ENCODE measurements at regions not wholly inside any gene's neighbourhood (a gene's known extent, or its start where the extent isn't known, plus 50 kb on each side); places are given as distances from the start of the nearest gene placed in this dataset.

DNA sequence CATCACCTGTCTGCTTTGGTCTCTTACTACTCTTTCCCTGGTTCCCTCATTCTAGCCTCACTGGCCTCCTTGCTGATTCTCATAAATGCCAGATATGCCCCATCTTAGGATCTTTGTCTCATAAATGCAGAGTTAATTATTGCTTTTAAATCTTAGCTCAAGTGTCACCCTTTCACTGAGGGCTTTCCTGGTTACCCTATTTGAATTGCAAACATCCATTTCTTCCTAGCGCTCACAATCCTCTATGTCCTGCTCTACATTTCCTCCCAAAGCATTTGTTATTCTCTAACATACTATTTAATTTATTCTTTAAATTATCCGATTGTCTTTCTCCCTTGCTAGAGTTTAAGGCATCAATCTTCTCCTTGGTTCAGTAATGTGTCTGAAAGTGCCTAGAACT lies 296.5 kb upstream of the ADGRL4 start:
- Histone ChIP-seq H3K27me3 (ENCODE audit: insufficient read depth, low read length) (no peaks in the 10 kb centered on the region), H3K9ac (ENCODE audit: low read depth, low read length) (no peak overlapping the region), H3K4me1 (ENCODE audit: insufficient read depth, low read length) (peaks cover 6% of the 10 kb centered on the region; the same call in 1 of the 2 replicates), H3K27ac (ENCODE audit: low read length) (no peak overlapping the region), H3K4me3 (ENCODE audit: low read length) (no peak overlapping the region), H3K9me3 (ENCODE audit: insufficient read depth, low read depth, low read length) (no peaks in the 10 kb centered on the region), H3K36me3 (ENCODE audit: insufficient read depth, low read depth, low read length) (no peaks in the 10 kb centered on the region)

DNA sequence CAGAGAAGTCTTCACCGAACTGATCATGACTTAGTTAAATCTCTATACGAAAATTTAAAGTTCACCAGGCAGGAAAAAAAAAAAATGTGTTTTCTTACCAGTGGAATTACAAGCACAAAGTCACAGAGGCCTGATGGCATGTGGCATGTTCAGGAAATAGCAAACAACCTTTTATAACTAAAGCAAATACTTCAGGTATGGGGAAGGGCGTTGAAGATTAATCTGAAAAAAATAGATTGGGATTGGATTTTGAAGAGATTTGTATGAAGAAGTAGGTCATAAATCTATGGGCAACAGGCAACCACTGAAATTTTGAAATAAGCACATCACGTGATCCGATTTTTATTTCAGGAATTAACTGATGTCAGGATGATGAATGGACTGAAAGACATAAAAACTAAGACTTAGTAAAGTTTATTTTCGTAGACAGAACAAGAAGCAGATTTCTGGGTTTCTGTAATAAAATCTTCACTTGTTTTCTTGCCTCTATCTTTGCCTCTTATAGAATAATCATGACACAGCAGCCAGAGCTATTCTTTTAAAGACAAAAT lies 295.9 kb upstream of the ADGRL4 start:
- H3K9ac ChIP-seq (ENCODE audit: low read depth, low read length): no peak overlapping the region
- H3K4me1 ChIP-seq (ENCODE audit: insufficient read depth, low read length): peaks cover 6% of the 10 kb centered on the region; the same call in 1 of the 2 replicates

DNA sequence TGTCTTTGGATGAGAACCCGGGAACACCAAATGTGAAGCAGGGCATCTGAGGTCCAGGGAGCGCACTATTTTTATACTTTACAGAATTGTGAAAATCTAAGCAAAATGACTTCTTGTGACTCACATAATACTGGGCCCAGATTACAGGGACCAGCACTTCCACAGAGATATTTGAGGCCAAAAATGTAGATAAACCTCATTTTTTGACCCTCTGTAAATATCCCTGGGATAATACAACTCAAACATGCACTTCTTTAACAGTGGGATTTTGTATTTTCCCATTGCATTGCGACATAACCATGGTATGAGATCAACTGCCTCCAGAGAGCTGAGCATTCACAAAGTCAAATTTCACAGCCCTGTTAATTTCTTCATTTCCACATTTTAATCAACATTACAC lies 289.4 kb upstream of the ADGRL4 start:
- Histone ChIP-seq H3K9me3 (ENCODE audit: insufficient read depth, low read depth, low read length) (no peaks in the 10 kb centered on the region), H3K27me3 (ENCODE audit: insufficient read depth, low read length) (no peaks in the 10 kb centered on the region), H3K27ac (ENCODE audit: low read length) (no peak overlapping the region), H3K9ac (ENCODE audit: low read depth, low read length) (no peak overlapping the region), H3K4me1 (ENCODE audit: insufficient read depth, low read length) (no peaks in the 10 kb centered on the region), H3K4me3 (ENCODE audit: low read length) (no peak overlapping the region), H3K36me3 (ENCODE audit: insufficient read depth, low read depth, low read length) (no peaks in the 10 kb centered on the region)

More for the DNA sequence above, 295.9 kb upstream of the ADGRL4 start:
- no peaks in the 10 kb centered on the region for H3K9me3 ChIP-seq (ENCODE audit: insufficient read depth, low read depth, low read length)
- no peaks in the 10 kb centered on the region for H3K27me3 ChIP-seq (ENCODE audit: insufficient read depth, low read length)
- H3K4me3 ChIP-seq (ENCODE audit: low read length): no peak overlapping the region
- H3K27ac ChIP-seq (ENCODE audit: low read length): no peak overlapping the region
- H3K36me3 ChIP-seq (ENCODE audit: insufficient read depth, low read depth, low read length): no peaks in the 10 kb centered on the region

DNA sequence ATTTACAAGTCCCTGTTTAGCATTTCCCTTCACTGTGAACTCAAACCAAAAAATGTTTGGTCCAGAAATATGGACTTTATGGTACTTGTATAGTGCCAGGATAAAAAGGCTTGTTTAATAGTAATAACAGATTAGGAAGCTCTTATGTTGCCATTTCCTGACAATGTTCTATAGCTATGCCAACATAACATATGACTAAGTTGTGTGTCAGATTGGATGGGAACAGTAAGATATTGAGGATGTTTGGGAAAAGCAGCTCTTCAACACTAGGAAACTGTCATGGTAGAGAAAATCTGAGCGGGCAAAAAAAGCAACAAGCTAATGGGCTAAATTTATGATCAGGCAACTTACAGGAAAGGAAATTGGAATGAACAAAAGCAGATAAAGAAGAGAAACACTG lies 287.1 kb upstream of the ADGRL4 start:
- no peaks in the 10 kb centered on the region for H3K27me3 ChIP-seq (ENCODE audit: insufficient read depth, low read length)
- no peak overlapping the region for H3K4me3 ChIP-seq (ENCODE audit: low read length)
- H3K9me3 ChIP-seq (ENCODE audit: insufficient read depth, low read depth, low read length): no peaks in the 10 kb centered on the region
- no peak overlapping the region for H3K9ac ChIP-seq (ENCODE audit: low read depth, low read length)
- H3K27ac ChIP-seq (ENCODE audit: low read length): no peak overlapping the region
- no peaks in the 10 kb centered on the region for H3K4me1 ChIP-seq (ENCODE audit: insufficient read depth, low read length)
- no peaks in the 10 kb centered on the region for H3K36me3 ChIP-seq (ENCODE audit: insufficient read depth, low read depth, low read length)

DNA sequence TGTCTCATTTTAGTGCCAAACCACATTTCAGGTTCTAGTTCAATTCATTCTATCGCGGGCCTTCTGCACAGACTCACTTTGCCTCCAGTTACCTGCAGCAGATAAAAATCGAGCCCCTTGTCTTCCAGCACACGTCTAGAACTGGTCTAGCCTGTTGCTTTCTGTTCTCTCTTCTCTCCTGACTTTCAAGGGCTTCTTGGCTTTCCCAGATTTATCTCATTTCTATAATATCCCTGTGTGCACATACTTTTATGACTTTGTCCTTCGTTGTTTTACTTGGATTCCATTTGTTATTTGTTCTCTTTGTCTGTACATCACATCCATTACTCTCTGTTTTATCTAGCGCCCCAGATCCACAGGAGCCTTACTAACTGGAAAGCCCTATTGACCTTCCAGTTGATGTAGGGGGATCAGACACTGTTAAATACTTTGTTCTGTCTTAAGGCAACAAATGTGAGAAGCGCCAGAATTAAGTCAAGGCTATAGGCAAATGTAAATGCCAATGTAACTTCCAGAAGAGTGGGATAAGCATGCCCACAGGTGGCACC lies 284.5 kb upstream of the ADGRL4 start:
- H3K4me3 ChIP-seq (ENCODE audit: low read length): no peak overlapping the region

DNA sequence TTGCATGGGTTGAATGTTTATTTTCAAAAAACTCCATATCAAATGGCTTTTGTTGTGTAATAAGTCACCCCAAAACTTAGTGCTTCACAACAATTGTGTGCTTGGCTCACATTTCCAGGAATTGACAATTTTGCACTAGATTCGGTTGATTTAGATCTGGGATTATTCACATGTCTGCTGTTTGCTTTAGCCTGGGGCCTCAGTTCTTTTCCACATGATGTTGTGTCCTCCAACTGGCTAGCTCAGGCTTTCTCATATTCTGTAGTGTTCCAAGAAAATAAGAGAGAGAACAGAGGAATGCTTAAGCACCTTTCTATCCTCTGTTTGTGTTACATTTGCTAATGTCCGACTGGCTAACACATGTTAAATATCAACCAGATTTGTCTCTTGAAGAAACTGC lies 281.5 kb upstream of the ADGRL4 start:
- H3K9ac ChIP-seq (ENCODE audit: low read depth, low read length): no peak overlapping the region
- H3K4me3 ChIP-seq (ENCODE audit: low read length): no peak overlapping the region
- no peaks in the 10 kb centered on the region for H3K4me1 ChIP-seq (ENCODE audit: insufficient read depth, low read length)
- no peaks in the 10 kb centered on the region for H3K27me3 ChIP-seq (ENCODE audit: insufficient read depth, low read length)
- H3K27ac ChIP-seq (ENCODE audit: low read length): no peak overlapping the region
- no peaks in the 10 kb centered on the region for H3K36me3 ChIP-seq (ENCODE audit: insufficient read depth, low read depth, low read length)
- H3K9me3 ChIP-seq (ENCODE audit: insufficient read depth, low read depth, low read length): no peaks in the 10 kb centered on the region

More for the DNA sequence above, 284.5 kb upstream of the ADGRL4 start:
- H3K27me3 ChIP-seq (ENCODE audit: insufficient read depth, low read length): no peaks in the 10 kb centered on the region
- H3K9me3 ChIP-seq (ENCODE audit: insufficient read depth, low read depth, low read length): no peaks in the 10 kb centered on the region
- no peaks in the 10 kb centered on the region for H3K36me3 ChIP-seq (ENCODE audit: insufficient read depth, low read depth, low read length)
- no peak overlapping the region for H3K9ac ChIP-seq (ENCODE audit: low read depth, low read length)
- no peaks in the 10 kb centered on the region for H3K4me1 ChIP-seq (ENCODE audit: insufficient read depth, low read length)
- H3K27ac ChIP-seq (ENCODE audit: low read length): no peak overlapping the region

DNA sequence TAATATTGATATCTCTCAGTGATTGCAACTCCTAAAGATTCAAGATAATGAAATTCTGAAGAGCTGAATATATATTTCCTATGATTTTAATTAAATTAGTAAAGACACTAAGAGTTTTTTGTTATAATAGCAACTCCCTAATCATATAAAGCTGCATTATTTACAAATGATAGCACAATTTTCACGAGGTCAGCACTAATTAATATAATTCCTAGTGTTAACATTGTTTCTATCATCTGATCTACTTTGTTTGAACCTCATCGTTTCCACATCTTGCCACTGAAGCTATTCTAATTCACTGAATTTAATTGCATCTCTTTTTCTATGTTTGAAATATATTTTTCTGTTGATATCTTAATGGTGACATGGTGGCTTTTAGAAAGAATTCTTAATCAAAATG lies 279.1 kb upstream of the ADGRL4 start:
- Histone ChIP-seq H3K4me3 (ENCODE audit: low read length) (no peak overlapping the region), H3K9ac (ENCODE audit: low read depth, low read length) (no peak overlapping the region), H3K4me1 (ENCODE audit: insufficient read depth, low read length) (no peaks in the 10 kb centered on the region), H3K27me3 (ENCODE audit: insufficient read depth, low read length) (no peaks in the 10 kb centered on the region), H3K27ac (ENCODE audit: low read length) (no peak overlapping the region), H3K9me3 (ENCODE audit: insufficient read depth, low read depth, low read length) (no peaks in the 10 kb centered on the region), H3K36me3 (ENCODE audit: insufficient read depth, low read depth, low read length) (no peaks in the 10 kb centered on the region)

DNA sequence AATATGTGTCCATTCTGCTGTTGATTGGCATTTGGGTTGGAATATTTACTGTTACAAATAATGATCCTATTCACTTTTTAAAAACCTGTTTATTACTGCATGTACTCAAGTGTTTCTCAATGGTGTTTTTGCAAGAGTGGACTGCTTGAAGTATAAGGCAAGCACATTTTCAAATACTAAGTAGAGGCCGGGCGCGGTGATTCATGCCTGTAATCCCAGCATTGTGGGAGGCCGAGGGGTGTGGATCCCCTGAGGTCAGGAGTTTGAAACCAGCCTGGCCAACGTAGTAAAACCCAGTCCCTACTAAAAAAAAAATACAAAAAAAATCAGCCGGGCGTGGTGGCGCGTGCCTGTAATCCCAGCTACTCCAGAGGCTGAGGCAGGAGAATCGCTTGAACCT lies 276.9 kb upstream of the ADGRL4 start:
- no peak overlapping the region for H3K27ac ChIP-seq (ENCODE audit: low read length)
- no peaks in the 10 kb centered on the region for H3K4me1 ChIP-seq (ENCODE audit: insufficient read depth, low read length)
- H3K9me3 ChIP-seq (ENCODE audit: insufficient read depth, low read depth, low read length): no peaks in the 10 kb centered on the region
- no peaks in the 10 kb centered on the region for H3K36me3 ChIP-seq (ENCODE audit: insufficient read depth, low read depth, low read length)
- no peak overlapping the region for H3K4me3 ChIP-seq (ENCODE audit: low read length)
- H3K27me3 ChIP-seq (ENCODE audit: insufficient read depth, low read length): no peaks in the 10 kb centered on the region
- H3K9ac ChIP-seq (ENCODE audit: low read depth, low read length): no peak overlapping the region

DNA sequence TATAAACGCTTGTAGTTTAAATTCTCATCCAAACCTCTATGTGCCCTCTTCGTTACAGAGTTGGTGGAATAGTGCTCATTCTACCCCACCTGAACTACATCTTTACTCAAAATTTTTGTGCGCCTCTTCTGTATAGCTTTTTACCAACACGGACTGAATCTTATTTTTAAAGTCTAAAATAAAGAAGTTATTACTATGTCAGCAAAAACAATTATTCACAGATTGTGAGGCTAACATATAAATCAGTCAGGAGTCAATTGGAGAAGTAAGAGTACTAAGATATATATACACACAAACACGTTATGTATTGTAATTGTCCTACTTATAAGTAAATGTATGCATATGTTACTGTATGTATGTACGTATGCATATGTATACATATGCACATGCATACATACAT lies 274.9 kb upstream of the ADGRL4 start:
- H3K27ac ChIP-seq (ENCODE audit: low read length): no peak overlapping the region
- no peak overlapping the region for H3K9ac ChIP-seq (ENCODE audit: low read depth, low read length)
- H3K4me3 ChIP-seq (ENCODE audit: low read length): no peak overlapping the region
- no peaks in the 10 kb centered on the region for H3K36me3 ChIP-seq (ENCODE audit: insufficient read depth, low read depth, low read length)
- no peaks in the 10 kb centered on the region for H3K27me3 ChIP-seq (ENCODE audit: insufficient read depth, low read length)
- H3K9me3 ChIP-seq (ENCODE audit: insufficient read depth, low read depth, low read length): no peaks in the 10 kb centered on the region
- no peaks in the 10 kb centered on the region for H3K4me1 ChIP-seq (ENCODE audit: insufficient read depth, low read length)

DNA sequence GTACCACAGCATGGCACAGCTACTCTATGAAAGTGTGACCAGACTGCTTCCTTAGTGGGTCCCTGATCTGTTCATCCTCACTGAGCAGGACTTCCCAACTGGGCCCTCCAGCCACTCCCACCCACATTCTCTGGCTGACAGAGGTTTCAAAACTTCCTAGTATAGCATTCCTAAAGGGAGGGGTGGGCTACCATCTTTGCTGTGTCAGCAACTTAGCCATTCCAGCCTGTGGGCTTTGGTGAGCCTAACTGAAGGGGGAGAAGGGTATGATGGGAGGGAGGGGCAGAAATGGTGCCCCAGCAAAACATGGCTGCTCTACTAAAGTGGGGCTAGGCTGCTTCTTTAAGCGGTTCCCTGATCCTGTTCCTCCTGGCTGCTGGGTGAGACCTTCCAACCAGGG lies 265.2 kb upstream of the ADGRL4 start:
- H3K27ac ChIP-seq (ENCODE audit: low read length): no peak overlapping the region
- no peaks in the 10 kb centered on the region for H3K36me3 ChIP-seq (ENCODE audit: insufficient read depth, low read depth, low read length)
- peaks cover 11% of the 10 kb centered on the region for H3K9me3 ChIP-seq (ENCODE audit: insufficient read depth, low read depth, low read length)
- H3K4me1 ChIP-seq (ENCODE audit: insufficient read depth, low read length): no peaks in the 10 kb centered on the region
- no peaks in the 10 kb centered on the region for H3K27me3 ChIP-seq (ENCODE audit: insufficient read depth, low read length)
- H3K9ac ChIP-seq (ENCODE audit: low read depth, low read length): no peak overlapping the region
- no peak overlapping the region for H3K4me3 ChIP-seq (ENCODE audit: low read length)

DNA sequence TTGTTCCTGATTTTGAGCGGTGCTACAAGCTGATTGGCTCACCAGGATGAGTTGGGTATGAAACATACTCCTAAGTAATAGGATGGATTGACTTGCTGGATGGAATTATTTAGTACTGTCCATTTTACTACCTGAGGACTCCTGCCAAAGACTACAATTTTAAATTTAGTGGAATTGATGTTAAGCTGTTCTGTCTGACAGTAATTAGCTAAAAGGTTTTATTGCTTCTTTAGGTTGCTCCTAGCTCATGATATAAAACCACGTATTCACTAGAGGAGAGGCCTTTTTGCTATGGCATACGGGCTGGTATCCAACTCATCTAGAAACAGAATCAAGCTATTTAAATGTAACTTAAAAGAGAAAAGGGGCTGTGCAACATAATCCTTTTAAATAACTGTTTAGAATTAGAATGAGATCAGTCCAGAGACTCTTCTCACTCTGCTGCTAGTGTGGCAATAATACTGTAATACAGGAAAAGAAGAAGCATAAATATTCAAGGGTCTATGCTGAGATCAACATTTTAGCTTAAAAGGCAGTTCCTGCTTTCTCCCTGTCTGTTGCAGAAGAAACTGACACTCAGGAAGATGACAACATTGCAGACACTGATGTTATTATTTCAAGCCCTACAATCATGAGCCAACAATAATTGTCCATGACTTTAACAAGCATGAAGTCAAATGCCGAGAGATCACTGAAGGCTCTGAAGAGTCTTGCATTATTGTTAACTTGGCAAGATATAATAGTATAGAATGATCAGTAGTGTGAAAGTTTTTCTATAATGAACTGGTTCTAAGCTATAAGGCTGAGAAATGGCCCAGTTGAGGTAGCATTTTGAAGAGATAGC lies 258.7 kb upstream of the ADGRL4 start:
- peaks cover 42% of the 10 kb centered on the region for H3K4me1 ChIP-seq (ENCODE audit: insufficient read depth, low read length)
- H3K27ac ChIP-seq (ENCODE audit: low read length): no peak overlapping the region
- no peaks in the 10 kb centered on the region for H3K36me3 ChIP-seq (ENCODE audit: insufficient read depth, low read depth, low read length)
- H3K9ac ChIP-seq (ENCODE audit: low read depth, low read length): no peak overlapping the region
- no peaks in the 10 kb centered on the region for H3K27me3 ChIP-seq (ENCODE audit: insufficient read depth, low read length)
- H3K4me3 ChIP-seq (ENCODE audit: low read length): no peak overlapping the region
- no peaks in the 10 kb centered on the region for H3K9me3 ChIP-seq (ENCODE audit: insufficient read depth, low read depth, low read length)

DNA sequence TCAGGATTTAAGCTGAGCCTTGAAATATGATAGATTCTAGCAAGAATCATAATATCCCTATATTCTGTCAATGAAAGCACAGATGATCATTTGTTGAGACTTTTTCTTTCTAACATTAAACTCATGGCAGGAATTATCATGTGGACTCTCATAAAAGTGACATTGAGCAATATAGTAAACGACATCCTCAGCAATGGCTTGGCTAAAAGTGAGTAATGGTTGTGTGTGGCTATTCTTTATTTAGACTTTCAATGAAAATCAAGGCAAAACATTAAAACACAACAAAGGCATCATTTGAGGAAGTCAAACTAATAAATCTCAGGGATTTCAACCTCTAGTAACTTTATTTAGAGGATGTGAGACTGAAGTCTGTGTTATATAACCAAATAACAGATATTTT lies 257.8 kb upstream of the ADGRL4 start:
- Histone ChIP-seq H3K36me3 (ENCODE audit: insufficient read depth, low read depth, low read length) (no peaks in the 10 kb centered on the region), H3K9me3 (ENCODE audit: insufficient read depth, low read depth, low read length) (no peaks in the 10 kb centered on the region), H3K9ac (ENCODE audit: low read depth, low read length) (no peak overlapping the region), H3K27ac (ENCODE audit: low read length) (no peak overlapping the region), H3K4me1 (ENCODE audit: insufficient read depth, low read length) (peaks cover 42% of the 10 kb centered on the region), H3K27me3 (ENCODE audit: insufficient read depth, low read length) (no peaks in the 10 kb centered on the region), H3K4me3 (ENCODE audit: low read length) (no peak overlapping the region)

All from iPS-20b (cell line).